GM18511 (cell line): ENCODE measurements at regions not wholly inside any gene's neighbourhood (a gene's known extent, or its start where the extent isn't known, plus 50 kb on each side); places are given as distances from the start of the nearest gene placed in this dataset.

Experiments used
- ATAC-seq: cut with Tn5 transposase; IDR thresholded peaks from one replicate; pipeline ENCODE4 v1.9.1; 2021; ENCODE audit warnings: mild to moderate bottlenecking, moderate library complexity; ENCODE audit not compliant: unreplicated experiment

DNA sequence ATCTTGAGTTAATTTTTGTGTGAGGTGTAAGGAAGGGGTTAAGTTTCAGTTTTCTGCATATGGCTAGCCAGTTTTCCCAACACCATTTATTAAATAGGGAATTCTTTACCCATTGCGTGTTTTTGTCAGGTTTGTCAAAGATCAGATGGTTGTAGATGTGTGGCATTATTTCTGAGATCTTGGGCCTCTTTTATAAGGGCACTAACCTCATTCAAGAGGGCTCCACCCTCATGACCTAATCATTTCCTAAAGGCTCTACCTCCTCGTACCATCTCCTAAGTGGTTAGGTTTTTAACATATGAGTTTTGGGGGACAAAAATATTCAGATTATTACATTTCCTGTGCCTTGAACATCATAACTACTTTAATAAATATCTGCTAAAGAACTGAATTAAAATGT, 510.9 kb downstream of the UTRN start:
- no peak for ATAC-seq

- ATAC-seq: no peak
Measured at GRCh38 chr6:144797881-144798589, 512.9 kb downstream of the UTRN start.

GRCh38 chr6:144804246-144804790, 519.2 kb downstream of the UTRN start:
- ATAC-seq: no peak

GRCh38 chr6:144805049-144805448, 519.9 kb downstream of the UTRN start:
- no peak for ATAC-seq

DNA sequence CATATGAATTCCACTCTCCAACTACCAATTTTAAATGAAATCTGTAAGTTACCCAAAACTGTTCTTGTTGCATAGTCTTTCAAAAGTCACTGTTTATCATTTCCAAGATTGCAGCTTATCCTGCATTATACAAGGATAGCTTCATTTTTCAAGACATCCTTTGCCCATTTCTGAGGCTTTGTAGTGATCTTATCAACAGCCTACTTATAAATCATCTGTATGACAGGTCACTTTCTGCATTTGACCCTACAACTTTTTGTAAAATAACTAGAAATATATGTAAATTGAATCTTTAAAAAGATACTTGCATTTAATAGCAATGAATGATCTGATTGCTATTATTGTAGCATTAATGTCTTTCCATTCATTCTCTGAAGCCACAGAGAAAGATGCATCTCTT, 521.1 kb downstream of the UTRN start:
- ATAC-seq: no peak

GRCh38 chr6:144809120-144809519, 524.0 kb downstream of the UTRN start:
- ATAC-seq: no peak

- ATAC-seq: no peak
Measured at GRCh38 chr6:144809969-144810368, 524.8 kb downstream of the UTRN start.

DNA sequence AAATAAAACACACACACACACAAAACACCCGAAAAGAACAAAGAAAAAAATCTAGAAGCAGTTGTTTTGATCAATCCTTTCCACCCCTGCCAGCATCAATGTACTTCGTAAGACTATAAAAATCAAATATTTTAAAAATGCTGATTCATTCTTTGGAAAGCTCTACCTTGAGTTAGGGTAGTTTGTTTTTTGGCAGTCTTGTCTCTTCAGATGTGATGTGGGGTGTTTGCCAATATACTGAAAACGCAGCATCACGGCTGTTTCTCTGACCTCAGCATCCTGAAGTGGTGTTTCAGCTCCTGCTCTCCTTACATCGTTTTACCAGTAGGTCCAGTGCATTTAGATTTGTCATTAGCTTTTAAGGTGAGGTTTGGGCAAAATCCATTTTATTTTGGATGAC, 526.0 kb downstream of the UTRN start:
- no peak for ATAC-seq

GRCh38 chr6:144816936-144817335, 531.8 kb downstream of the UTRN start:
- ATAC-seq: no peak

- ATAC-seq: no peak
Measured at GRCh38 chr6:144820270-144820669, 535.1 kb downstream of the UTRN start.

- ATAC-seq: no peak
Measured at GRCh38 chr6:144823131-144823530, 538.0 kb downstream of the UTRN start.

GRCh38 chr6:144824018-144824417, 538.9 kb downstream of the UTRN start:
- ATAC-seq: no peak

DNA sequence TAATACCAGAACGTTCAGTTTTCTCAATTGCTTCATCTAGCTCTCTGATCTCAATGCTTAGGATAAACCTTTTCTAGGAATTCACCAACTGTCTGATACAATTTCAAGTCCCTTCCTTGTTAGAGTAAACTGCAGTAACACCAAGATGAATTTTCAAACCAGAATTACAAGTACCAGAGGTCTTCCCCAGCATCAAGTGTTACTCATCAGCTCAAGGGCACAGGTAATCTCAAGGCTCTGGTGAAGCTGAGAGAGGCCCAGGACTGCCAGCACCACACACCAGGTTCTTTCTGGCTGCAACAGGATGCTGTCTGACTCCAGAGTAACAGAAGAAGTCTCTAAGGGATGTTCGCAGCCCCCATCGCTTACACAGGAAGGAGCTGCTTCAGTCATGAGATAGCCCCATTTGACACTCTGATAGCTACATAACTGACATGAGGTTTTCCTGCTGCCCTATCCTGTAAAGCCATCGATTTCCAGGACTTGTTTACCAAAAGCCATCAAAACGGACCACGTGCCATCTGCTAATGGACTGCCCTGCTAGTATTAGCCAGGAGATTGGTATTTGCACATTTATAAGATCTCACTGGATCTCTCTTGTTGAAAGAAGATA, 549.4 kb downstream of the UTRN start:
- no peak for ATAC-seq

- ATAC-seq: no peak
Measured at GRCh38 chr6:144835322-144835973, 550.3 kb downstream of the UTRN start.

DNA sequence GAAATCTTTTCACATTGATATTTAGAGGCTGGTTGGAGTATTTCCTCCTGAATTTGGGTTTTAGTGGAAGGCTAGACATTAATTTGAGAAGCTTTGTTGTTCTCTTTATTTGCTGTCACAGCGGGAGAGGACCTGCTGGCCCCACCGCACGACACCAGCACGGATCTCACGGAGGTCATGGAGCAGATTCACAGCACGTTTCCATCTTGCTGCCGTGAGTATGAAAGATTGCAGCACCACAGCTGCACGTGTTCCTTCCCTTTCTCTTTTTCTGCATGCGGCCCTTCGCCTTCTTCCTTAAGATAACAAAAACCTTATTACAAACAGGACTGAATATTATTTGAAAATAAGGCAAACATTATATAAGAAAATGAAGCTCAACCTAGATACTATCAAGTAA, 555.5 kb downstream of the UTRN start:
- no peak for ATAC-seq

- ATAC-seq: no peak
Measured at GRCh38 chr6:144843701-144844100, 558.6 kb downstream of the UTRN start.

DNA sequence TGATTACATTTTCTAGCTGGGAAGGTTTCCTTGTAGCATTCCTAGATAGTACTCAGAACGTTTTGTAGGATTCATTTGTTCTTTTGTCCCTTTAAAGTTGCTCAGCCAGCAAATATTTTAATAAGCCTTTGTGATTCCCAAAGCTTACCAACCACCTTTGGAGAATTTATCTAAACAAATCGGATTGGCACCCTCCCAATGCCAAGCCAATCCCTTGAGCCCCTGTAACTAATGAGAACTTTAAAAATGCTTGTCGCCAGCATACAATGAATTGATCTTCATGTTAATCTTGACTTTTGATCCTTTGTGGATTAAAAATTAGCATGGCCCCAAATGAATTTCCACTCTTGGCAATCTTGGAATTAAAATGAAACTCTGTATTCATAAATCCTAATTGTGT, 559.5 kb downstream of the UTRN start:
- ATAC-seq: no peak

GRCh38 chr6:144845186-144845585, 560.1 kb downstream of the UTRN start:
- ATAC-seq: no peak

DNA sequence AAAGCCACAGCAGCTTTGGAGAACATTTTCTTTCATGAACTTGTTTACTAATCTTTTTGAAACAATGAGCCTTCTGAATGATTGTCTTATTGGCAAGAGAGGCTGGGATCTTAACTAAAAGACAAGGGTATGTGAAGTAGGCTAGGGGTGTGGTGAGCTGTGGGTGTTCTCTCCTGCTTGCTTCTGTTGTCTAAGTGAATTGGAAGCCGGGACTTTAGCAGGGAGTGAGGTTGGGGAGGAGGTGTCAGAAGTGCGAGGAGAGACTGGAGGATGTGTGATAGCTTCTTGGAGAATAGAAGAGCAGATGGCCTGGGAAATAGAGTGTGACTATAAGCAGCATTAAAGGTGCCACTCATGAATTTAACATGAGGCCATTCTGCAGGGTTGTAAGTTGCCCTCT, 562.8 kb downstream of the UTRN start:
- ATAC-seq: no peak

DNA sequence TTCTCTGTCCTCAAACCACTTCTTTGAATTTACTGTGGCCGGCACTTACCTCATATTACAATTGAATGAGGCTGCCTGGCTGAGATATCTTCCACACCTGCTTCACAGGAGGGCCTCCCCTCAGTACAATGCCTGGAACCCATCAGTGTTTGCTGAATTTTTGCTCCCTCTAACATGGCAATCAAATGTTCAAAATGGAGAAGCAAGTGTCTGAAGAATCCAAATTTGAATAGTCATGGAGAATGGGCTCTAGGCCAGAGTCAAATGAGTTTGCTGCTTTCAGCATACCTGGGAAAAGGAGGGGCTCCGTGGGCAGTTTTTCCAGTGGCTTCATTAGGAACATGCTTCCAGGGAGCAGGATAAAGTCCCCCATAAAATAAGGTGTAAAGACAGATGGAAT, 564.8 kb downstream of the UTRN start:
- no peak for ATAC-seq

DNA sequence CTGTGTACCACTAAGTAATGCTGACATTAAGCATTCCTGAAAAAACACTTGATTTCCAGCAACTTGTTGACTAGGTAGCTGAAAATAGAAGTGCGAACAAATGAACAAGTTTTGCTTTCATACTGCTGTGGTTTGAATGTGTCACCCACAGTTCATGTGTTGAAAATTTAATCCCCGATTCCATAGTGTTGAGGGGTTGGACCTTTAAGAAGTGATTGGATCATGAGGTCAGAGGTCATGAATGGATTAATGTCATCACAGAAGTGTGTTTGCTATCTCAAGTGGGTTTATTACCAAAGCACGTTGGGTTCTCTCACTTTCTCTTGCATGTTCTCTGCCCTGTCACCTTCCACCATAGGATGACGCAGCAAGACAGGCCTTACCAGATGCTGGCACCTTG, 568.5 kb downstream of the UTRN start:
- ATAC-seq: no peak

DNA sequence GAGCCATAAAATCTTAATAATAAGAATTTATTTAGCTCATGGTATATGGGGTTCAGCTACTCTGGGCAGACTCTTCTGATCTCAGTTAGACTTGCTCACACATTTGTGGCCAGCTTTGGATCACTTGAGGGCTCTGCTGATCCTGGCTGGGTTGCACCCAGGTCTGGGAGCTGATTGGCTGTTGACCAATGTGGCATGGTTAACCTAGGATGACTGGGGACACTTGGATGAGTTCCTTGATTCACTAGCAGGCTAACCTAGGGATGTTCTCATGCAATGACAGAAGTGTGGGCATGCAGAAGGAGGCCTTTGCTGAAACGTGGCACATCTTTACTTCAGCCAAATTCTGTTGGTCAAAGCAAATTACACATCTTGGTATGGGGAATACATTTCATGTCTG, 569.5 kb downstream of the UTRN start:
- no peak for ATAC-seq
